ENCODE measurements at regions not wholly inside any gene's neighbourhood (a gene's known extent, or its start where the extent isn't known, plus 50 kb on each side); places are given as distances from the start of the nearest gene placed in this dataset.

- POLR2A ChIA-PET, result no interaction called here
- Histone ChIP-seq H3K4me3 (no peak overlapping the region), H3K27ac (no peak overlapping the region), H3K4me2 (no peak overlapping the region), H3K4me1 (no peaks in the 10 kb centered on the region), H3K9me3 (no peaks in the 10 kb centered on the region)
- DNase-seq (ENCODE audit: low read depth in 1 of 2, low spot score in 1 of 2), result no peak
- 28% methylated on average over 5 of the region's 5 CpGs for WGBS (ENCODE audit: missing lambda C conversion rate)
- CTCF ChIA-PET, result no interaction called here
- TF ChIP-seq RCOR1 (IDR thresholded peaks at IDR 0.05; ENCODE audit: low read depth, low read length) (no peak), FOSB (CRISPR knock-in tag; IDR thresholded peaks at IDR 0.05) (no peak), HOXB13 (CRISPR knock-in tag; IDR thresholded peaks at IDR 0.05; ENCODE audit: low read depth) (no peak), POLR2AphosphoS2 (conservative IDR thresholded peaks at IDR 0.05; ENCODE audit: low read length) (no peak), MYC (IDR thresholded peaks at IDR 0.05; ENCODE audit: borderline replicate concordance, low read length) (no peak), FOXS1 (CRISPR knock-in tag; IDR thresholded peaks at IDR 0.05) (no peak), ZC3H11A (IDR thresholded peaks at IDR 0.05) (no peak), HOXB5 (CRISPR knock-in tag; IDR thresholded peaks at IDR 0.05) (no peak), MAZ (IDR thresholded peaks at IDR 0.05; ENCODE audit: borderline replicate concordance, low read depth, low read length) (no peak), RARB (CRISPR knock-in tag; IDR thresholded peaks at IDR 0.05) (no peak), HOXA7 (CRISPR knock-in tag; IDR thresholded peaks at IDR 0.05) (no peak), CEBPB (IDR thresholded peaks at IDR 0.05) (no peak), EHMT2 (IDR thresholded peaks at IDR 0.05; ENCODE audit: low read depth) (no peak), EHF (CRISPR knock-in tag; IDR thresholded peaks at IDR 0.05) (no peak), POLR2A (IDR thresholded peaks at IDR 0.05; ENCODE audit: low read length) (no peak)
- TF ChIP-seq, protein P1, sequence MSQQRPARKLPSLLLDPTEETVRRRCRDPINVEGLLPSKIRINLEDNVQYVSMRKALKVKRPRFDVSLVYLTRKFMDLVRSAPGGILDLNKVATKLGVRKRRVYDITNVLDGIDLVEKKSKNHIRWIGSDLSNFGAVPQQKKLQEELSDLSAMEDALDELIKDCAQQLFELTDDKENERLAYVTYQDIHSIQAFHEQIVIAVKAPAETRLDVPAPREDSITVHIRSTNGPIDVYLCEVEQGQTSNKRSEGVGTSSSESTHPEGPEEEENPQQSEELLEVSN (IDR thresholded peaks at IDR 0.05; ENCODE audit: borderline replicate concordance, low read depth), result no peak
- TF ChIP-seq, protein P2, sequence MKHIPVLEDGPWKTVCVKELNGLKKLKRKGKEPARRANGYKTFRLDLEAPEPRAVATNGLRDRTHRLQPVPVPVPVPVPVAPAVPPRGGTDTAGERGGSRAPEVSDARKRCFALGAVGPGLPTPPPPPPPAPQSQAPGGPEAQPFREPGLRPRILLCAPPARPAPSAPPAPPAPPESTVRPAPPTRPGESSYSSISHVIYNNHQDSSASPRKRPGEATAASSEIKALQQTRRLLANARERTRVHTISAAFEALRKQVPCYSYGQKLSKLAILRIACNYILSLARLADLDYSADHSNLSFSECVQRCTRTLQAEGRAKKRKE (CRISPR knock-in tag; IDR thresholded peaks at IDR 0.05; ENCODE audit: low read depth), result no peak
- no peak for ATAC-seq
- no peak for FAIRE-seq
Observed at GRCh38 chr12:103144278-103144677, 186.8 kb downstream of the ASCL1 start.

DNA sequence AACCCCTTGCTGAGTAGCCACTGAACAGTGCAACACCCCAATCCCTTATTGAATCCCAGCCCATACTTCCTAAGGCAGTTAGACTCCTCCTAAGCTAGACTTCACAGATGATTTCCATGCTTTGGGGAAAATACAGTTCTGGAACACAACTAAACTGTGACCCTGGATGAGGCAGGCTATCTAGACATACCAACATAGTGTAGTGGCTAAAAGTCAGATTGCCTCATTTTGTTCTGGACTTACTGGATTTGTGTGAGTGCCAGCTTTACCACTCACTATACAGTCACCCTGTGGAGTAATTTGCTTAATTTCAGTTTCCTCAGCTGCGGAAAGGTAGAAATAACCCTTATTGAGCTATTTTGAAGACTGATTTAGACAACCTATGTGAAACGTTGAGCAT is 203.1 kb downstream of the ASCL1 start:
- DNase-seq (ENCODE audit: low read depth in 1 of 2, low spot score in 1 of 2), result no peak
- ATAC-seq, result no peak
- no peaks in the 10 kb centered on the region for H3K4me1 ChIP-seq
- H3K9me3 ChIP-seq, result no peaks in the 10 kb centered on the region
- ChIA-PET CTCF (no interaction called here), POLR2A (no interaction called here)
- no peak for FAIRE-seq
- H3K27ac ChIP-seq, result no peak overlapping the region
- H3K4me3 ChIP-seq, result no peak overlapping the region
- H3K4me2 ChIP-seq, result no peak overlapping the region
- TF ChIP-seq POLR2AphosphoS2 (conservative IDR thresholded peaks at IDR 0.05; ENCODE audit: low read length) (no peak), ZSCAN20 (CRISPR knock-in tag; IDR thresholded peaks at IDR 0.05) (no peak), RFX5 (IDR thresholded peaks at IDR 0.05) (no peak), MAZ (IDR thresholded peaks at IDR 0.05; ENCODE audit: borderline replicate concordance, low read depth, low read length) (no peak), RNF2 (IDR thresholded peaks at IDR 0.05; ENCODE audit: borderline replicate concordance, low read depth) (no peak), EP300 (IDR thresholded peaks at IDR 0.05) (no peak), RAD21 (conservative IDR thresholded peaks at IDR 0.05 in 1 of 2, IDR thresholded peaks at IDR 0.05 in 1 of 2) (no peak), FOSB (CRISPR knock-in tag; IDR thresholded peaks at IDR 0.05) (no peak), TFCP2L1 (CRISPR knock-in tag; IDR thresholded peaks at IDR 0.05) (no peak)
- TF ChIP-seq, protein P3, sequence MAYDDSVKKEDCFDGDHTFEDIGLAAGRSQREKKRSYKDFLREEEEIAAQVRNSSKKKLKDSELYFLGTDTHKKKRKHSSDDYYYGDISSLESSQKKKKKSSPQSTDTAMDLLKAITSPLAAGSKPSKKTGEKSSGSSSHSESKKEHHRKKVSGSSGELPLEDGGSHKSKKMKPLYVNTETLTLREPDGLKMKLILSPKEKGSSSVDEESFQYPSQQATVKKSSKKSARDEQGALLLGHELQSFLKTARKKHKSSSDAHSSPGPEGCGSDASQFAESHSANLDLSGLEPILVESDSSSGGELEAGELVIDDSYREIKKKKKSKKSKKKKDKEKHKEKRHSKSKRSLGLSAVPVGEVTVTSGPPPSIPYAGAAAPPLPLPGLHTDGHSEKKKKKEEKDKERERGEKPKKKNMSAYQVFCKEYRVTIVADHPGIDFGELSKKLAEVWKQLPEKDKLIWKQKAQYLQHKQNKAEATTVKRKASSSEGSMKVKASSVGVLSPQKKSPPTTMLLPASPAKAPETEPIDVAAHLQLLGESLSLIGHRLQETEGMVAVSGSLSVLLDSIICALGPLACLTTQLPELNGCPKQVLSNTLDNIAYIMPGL (CRISPR knock-in tag; IDR thresholded peaks at IDR 0.05; ENCODE audit: borderline replicate concordance), result no peak
- WGBS (ENCODE audit: missing lambda C conversion rate), result 0% methylated on average over 2 of the region's 2 CpGs
